ENCODE measurements at regions not wholly inside any gene's neighbourhood (a gene's known extent, or its start where the extent isn't known, plus 50 kb on each side); places are given as distances from the start of the nearest gene placed in this dataset.

DNA sequence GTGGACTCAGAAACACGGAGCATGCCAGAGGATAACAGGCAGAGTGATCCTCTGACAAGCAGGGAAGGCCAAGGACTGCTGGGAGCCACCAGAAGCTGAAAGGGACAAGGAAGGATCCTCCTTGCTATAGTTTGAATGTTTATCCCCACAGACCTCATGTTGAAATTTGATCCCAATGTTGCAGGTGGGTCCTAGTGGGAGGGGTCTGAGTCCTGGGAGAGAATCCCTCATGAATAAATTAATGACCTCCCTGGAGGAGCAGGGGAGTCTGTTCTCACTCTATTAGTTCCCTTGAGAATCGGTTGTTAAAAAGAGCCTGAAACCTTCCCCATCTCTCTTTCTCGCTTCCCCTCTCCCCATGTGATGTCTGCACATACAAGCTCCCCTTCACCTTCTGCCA, 124.4 kb downstream of the FBXO15 start:
- no peak for DNase-seq

DNA sequence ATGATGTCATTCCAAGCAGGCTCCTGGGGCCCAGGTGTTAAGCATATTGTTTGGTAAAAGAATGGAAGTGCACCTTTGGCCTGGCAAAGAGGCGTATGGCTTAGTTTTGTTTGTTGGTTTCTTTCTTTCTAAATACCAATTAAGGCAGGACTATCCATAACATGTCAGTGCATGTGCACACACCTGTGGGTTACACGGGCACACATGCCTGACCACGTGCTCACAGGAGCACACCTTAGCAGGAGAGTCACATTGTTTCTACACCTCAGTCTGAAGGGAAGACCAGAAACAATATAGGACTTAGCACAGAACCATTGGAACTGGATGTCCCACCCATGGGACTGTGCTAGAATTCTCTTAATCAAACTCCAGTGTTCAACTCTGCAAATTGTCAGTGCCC, 127.8 kb downstream of the FBXO15 start:
- no peak for DNase-seq

DNA sequence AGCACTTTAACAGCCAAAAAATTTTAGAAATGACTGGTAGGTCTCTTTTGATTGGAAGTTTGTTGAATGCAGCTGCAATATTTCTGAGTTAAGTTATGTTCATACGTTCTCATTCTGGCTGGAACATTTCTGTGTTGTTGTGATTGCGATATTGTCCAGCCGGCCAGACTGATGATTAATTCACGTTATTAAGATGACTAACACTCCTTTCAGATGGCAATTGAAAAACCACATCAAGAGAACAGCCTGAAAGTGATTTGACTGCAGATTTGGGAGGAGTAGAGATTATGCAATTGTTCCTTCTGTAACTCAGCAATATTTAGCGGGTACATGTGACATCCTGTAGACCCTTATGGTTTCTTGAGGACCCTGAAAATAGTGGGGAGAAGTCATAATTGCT, 133.7 kb downstream of the FBXO15 start:
- DNase-seq: peak; percentile 65

DNA sequence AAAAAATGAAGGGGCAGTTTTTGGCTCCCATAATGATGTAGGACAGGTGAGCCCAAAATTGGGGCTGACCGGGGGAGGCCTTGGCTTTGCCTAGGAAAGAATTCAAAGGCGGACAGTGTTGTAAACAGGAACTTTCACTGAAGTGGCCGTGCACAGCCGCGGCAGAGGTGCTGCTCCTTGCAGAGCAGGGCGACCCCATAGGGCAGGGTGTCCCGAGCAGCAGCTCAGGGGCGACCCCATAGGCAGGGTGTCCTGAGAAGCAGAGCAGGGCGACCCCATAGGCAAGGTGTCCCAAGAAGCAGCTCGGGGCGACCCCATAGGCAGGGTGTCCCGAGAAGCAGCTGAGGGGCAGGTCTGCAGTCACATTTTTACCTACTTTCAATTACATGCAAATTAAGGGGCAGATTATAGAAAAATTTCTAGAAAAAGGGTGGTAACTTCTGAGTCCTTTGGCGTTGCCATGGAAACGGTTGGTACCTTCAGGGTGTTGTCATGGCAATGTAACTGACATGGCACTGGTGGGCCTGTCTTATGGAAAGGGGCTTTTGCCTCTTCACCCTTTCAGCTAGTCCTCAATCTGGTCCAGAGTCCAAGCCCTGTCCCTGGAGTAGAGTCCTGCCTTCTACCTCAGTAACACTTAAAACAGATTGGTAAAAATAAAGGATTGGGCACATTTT, 134.5 kb downstream of the FBXO15 start:
- no peak for DNase-seq

DNA sequence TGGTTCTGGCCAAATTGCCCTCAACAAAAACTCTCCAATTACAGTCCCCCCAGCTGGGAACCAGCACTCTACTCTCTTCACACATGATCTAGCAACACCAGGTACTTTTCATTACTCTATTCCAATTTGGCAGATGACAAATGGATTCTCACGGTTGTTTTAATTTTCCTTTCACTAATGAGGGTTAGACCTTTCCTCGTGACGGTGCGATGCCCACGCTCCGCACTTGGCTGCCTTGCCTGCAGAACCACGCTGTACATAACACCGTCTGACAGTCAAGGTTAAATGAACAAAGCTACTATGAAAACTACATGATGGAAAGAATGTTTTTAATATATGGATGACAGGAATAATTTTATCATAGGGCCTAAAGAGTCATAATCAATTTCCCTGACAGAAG, 141.5 kb downstream of the FBXO15 start:
- DNase-seq: no peak

DNA sequence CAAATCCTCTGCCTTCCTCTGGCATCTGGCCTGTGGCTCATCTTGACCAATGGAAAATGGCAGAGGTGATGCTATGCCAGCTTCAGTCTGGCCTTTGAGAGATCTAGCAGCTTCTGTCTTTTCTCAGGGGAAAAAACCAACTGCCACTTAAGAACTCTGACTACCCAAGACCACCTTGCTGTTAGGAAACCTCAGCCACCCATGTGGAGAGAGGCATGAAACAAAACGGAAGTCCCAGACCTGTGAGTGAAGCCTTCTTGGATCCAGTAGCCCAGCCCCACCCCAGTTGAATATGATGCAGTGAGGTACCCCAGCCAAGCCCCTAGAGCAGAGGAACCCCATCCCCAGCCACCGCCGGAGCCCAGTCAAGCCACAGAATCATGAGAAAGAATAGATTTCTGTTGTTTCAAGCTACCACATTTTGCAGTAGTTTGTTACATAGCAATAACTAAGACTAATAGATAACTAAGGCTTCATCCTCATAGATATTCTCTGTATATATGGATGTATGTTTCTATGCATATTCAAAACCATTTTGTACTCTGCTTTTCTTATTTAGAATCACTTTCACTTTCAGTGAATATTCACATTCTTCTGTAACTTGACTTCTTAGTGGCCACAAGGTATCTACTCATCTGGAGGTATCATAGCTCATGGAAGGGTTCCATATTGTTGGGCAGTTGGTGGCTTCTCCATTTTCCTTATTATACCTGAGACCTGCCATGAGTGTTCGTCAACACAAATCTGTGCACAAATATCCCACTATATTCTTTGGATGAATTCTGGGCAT, 142.1 kb downstream of the FBXO15 start:
- DNase-seq: no peak

DNA sequence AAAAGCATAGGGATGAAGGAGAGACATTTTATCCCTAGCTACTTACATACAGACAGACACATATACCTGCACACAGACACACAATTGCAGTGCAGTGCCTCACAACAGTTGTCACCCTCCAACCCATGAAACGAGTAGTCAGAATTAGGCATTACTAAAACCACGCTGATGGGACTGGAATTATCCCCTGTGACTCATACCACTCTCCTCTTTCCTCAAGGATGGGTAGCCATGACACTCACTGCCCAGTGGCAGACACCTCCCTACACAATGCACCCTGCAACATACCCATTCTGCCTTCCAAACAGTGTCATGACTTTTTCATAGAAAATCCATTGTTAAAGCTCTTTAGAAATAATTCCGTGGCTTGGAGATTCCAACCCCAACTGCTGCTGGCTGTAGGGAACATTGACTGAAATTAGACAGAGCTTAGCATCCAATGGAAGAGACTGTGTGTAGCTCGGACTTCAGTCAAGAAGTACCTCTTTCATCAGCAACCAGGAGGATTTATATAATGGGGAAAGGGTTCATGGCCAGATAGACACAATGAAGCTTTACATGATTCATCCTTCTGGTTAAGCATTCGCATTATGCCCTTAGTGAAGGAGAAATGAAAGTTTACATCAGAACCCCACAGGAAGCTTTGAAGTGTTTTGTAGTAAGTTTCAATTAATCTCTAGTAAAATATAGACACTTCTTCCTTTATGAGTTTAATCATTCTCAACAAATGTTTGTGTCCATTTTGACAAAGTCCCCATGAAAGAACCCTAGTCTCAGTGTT, 155.2 kb downstream of the FBXO15 start:
- DNase-seq: no peak

DNA sequence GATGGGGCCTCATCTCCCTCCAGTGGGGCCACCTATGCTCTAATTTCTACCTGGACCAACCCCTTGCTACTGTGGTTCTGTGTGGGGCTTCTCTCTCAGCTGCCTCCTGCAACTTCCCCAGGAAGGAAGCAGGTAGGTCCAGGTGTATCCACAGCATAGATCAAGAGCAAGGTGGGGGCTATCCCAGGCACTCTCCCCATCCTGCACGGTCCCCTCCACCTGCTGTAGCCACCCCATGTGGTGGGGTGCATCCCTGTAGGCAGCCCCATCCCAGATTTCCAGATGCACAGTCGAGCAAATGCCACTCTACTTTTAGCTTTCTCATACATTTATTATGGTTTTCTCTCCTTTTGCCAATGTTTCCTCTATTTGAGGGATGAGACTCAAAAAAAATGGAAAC, 156.1 kb downstream of the FBXO15 start:
- no peak for DNase-seq

DNA sequence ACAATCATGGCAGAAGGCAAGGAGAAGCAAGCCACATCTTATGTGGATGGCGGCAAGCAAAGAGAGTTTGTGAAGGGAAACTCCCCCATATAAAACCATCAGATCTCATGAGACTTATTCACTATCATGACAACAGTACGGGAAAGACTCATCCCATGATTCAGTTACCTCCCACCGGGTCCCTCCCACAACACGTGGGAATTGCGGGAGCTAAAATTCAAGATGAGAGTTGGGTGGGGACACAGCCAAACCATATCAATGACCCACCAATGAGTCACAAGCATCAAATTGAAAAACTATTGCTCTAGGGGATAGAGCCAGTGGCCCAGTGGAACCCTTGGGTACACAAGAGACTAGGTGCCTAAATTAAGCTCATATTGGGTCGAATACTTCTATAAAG, 157.4 kb downstream of the FBXO15 start:
- DNase-seq: no peak

DNA sequence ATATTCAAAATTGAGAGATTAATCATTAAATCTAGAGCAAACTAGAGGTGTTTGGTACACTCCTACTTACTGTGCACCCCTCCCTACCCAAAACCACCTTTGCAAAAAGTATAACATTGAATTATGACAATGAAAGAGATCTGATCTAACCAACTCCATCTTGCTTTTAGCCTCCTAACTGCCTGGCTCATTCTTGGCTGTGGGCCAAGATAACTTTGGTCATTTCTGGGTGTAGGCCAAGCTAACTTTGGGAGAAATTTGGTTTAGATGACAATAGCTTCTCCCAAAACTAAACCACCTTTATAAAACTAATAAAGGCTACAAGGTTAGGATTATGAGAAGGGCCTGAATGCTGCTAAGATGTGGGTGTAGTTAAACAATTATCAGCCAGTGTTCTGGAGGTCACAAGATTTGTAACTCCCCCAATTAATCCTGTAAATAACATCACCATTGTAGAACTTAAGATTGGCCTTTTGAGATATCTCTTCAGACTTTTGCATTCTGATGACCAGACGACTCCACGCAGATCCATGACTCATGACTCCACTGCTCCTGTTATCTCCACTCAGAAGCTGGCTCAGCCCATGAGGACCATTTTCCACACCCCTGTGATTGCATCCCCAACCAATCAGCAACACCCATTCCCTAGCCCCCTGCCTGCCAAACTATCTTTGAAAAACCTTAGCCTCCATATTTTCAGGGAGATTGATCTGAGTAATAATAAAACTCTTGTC, 160.2 kb downstream of the FBXO15 start:
- DNase-seq: peak; percentile 24

DNA sequence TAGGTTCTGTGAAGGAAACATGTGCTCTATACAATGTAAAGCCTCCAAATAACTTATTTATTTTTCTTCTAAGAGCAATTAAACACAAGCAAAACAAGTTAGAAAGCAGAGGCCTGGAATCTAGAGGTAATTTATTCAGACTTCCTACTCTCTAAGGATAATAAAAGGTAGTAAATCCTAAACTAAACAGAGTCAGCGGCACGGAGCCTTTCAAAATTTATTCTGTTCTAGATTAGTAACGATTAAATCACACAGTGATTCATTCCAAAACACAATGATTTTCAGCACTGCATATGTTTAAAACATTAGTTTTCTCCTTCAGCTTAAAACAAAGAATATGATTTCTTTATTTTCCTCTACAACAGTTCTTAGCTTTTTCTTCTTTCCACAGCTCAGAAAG, 160.9 kb downstream of the FBXO15 start:
- DNase-seq: no peak

DNA sequence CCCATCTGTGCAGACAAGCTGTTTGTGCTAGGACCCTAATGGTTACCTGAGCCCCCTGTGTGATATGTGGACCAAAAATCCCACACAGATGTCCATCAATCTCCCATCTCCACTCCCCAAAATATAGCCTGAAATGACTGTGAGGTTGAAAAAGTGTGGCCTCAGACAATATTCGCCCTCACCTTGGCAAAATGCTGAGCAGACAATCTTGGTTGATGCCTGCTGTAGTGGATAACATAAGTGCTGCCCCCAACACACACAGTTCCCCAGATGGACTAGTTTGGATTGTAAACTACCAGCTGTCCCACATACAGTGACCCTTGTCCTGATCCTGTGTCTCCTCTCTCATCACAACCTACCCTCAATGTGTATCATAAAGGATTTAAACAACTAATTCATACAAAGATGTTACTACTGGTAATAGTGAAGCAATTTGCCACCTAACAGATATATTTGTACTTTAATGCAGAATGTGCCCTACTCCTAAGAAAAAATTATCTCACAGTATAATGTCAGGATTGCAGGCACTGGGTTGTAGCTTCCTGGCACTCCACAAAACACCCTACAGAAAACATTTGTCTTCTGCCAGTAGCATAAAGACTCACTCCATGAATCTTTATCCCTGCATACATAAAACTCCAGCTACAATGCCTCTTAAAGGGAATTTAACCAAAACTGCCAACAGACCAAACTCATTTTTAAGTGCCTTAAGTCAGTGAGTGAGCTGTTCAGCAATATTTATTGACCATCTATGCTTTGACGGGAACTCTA, 161.6 kb downstream of the FBXO15 start:
- no peak for DNase-seq

DNA sequence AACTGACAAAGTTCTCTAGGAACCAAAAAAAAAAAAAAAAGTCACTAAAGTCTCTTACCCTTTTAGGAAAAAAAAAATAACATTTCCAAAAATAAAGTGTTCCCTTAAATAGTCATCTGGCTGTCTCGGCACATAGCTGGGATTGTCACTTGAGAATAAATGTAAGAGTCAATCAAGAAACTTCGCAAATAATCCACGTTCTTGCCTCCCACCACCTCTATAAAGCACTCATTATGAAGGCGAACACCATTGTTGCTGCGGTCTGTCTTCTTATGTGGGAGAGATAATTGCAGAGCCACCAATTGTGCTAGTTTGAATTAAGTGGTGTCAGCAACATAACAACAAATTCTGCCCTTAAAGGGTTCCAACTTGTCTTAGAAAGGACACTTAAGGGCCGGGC, 163.7 kb downstream of the FBXO15 start:
- no peak for DNase-seq

DNA sequence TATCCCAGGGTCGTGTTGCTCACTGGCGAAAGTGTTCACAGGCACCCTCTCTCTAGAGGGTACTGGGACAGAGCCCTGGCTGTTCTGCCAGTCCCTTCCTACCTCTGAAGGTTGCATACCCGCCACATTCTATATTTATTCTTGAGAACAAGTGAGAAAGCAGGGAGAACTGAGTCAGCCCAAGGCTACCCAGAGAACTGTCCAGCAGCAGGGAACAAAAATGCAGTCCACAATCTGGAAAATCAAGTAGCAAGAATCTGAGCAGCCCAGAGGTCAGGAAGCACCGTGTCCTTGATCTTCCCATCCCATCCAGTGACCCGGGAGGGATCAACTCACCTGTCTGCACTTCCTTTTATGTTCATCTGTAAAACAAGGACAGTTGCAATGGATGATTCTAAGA, 164.1 kb downstream of the FBXO15 start:
- DNase-seq: no peak

DNA sequence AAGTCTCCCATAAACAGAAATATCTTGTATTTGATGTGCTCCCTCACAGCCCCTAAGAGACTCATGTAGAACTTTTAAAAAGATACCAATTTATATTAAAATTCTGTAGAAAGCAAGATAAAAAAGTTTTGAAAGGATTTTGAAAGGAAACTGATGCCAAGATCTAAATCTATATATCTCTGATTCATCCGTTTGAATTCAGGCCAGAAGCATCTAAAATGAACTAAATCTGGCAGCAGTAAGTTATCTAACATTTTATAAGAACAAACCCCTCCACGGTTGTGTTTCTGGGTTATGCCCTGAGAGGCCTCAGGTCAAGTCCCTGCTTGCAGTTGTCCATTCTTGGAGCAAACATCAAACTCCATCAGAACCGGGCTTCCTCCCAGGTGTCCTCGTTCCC, 165.8 kb downstream of the FBXO15 start:
- DNase-seq: no peak

DNA sequence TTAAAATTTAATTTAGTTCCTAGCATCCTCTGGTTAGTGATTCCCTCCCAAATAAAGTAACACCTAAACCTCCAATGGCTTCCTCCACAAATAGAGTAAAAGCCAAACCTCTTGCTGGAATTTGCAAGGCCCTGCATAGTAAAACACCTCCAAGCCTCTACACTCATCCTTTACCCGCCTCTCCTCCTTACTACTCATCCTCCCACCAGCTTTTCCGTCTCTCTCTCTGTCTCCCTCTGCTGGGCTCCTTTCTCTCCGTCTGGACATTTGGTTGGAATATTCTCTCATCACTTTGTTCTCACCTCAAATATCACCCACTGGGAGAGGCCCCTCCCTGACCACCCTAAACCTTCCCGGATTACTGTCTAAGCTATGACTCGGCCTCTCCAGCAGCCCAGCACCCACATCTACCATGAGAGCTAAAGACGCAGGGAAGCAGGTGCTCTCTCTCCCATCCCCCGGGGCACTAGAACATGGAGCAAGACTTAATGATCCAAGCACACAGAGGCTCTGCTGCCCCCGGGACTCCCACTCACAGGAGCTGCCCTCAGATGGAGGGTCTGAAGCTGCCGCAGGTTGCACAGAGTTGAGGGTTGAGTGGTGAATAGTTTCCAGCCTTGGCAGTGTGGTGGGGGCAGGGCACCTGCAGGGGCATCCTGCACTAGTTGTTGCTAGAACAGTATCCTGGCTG, 167.2 kb downstream of the FBXO15 start:
- DNase-seq: no peak

DNA sequence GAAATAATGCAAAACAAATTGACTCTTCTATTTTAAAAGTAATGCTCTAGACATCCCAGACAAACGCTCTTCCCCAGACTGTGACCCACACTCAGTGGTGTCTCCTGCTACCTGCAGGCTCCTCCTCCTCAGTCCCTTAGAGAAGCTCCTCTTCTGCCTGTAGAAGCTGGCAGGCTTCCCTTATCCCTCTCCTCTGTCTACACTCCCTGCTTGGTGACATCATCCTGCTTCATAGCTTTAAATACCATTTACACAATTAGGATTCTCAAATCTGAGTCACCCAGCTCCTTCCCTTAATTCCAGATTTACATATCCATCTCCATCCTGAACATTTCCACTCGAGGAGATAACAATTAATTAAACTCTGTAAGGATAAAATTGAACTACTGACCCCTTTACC, 167.9 kb downstream of the FBXO15 start:
- DNase-seq: peak; percentile 79

DNA sequence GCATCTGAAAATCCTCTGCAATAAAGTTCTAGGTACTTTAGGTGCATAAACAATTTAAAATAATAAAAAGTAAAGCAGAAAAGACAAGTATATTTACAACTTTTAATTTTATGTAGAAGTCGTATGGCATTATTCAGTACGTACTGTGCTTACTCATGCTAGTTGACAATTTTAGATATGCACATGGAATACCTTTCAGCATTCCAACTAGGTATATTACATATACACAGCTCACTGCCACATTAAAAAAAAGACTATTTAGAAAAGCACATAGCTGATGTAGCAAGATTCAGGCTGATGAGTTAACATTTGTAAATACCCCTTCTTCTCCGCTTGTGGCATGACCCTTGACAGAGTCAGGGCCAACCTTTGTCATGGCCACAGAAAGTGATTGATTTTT, 171.2 kb downstream of the FBXO15 start:
- DNase-seq: no peak

DNA sequence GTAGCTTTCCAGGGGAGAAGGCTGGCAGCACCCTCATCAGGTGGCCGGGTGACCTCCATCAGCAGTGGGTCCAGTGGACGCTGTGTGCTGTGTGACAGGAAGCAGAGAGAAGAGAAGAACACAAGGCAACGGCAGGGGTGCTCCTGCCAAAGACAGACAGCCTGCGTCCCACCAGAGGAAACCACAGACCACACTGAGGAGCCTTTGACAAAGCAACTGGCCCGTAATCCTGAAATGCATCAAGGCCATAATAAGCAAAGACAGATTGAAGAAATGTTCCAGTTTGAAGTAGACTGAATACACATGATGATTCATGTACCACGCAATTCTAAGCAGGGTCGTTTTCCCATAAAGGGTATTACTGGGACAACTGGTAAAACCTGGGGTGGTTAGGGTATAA, 172.4 kb downstream of the FBXO15 start:
- DNase-seq: peak; percentile 82

DNA sequence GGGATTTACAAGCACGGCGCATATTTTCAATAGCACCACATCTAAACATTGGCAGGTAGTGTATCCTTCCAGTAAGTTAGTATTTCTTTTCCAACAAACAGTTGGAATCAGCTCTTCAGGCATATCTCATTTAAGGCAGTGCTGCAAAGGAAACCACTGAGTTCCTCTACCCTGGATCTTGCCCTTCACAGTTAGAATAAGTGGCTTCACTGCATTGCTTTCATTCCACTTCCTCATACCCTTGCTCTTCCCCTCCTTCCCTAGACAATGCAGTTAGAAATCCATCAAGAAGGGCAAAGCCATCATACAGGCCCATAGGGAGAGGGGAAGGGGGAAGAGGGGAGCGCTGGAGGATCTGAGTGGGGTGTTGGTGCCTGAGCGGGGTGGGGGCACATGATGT, 173.7 kb downstream of the FBXO15 start:
- no peak for DNase-seq

DNA sequence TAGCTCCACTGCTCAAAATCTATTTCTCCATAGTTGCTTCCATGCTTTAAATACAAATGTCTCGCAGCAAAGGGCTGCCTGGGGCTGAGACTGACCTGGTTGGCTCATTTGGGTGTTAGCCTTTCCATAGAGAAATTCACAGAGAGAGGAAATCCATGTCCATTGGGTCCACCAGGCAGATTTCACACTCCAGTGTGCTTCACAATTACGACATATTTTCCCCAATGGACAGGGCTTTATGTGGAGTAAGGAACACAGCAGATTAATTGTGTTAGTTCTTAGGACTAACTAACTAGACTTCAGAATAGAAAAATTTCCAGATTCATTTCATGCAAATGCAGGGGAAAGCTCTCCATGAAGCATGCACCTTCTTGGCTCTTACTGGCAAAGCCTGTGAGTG, 180.7 kb downstream of the FBXO15 start:
- DNase-seq: no peak

DNA sequence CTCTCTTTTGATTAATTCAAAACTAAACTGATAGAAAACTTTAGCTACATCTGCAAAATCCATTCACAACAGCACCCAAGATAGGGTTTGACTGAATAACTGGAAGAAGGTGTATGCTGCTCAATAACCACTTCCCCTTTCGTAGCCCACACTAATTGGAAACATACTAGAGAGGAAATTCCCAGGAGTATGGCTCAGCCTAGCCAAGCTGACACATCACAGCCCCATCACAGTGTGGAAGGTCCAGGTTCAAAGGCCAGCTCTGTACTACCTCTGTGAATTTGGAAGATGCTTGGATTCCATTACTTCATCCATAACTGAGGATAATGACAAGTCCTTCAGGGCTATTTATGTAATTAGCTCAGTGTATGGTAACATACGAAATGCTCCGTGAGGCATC, 185.4 kb downstream of the FBXO15 start:
- DNase-seq: peak; percentile 87

Data from fibroblast of upper back skin (primary cell).